HEK293 (cell line): ENCODE measurements at regions not wholly inside any gene's neighbourhood (a gene's known extent, or its start where the extent isn't known, plus 50 kb on each side); places are given as distances from the start of the nearest gene placed in this dataset.
A peak's percentile ranks its signal among the peaks of the same experiment; 100 is the strongest.

Source experiments
- CTCF ChIA-PET: fragments of 350-600 bp; formaldehyde crosslinking; extraction: SDS; loops from one replicate; lab custom pipeline; 2021; ENCODE audit warnings: antibody characterized with exemption; lab: Yijun Ruan, JAX
- POLR2A ChIA-PET: fragments of 300-600 bp; formaldehyde crosslinking; extraction: SDS; loops from one replicate; lab custom pipeline; 2020; ENCODE audit warnings: antibody characterized with exemption, inconsistent platforms; lab: Yijun Ruan, JAX
- H3K27ac ChIP-seq: fragments of 200-500 bp; sonication (Bioruptor generic); 2 replicates; pipeline ENCODE4 v1.5.1; 2014; ENCODE audit warnings: low read depth, low read length, control low read depth, inconsistent platforms; ENCODE audit errors: extremely low read depth
- H3K36me3 ChIP-seq, 2 experiments: fragments of 200-500 bp in 1 of 2; sonication (Bioruptor generic) in 1 of 2; 1 replicate in 1 of 2; 2 replicates in 1 of 2; pipeline ENCODE4 v1.5.1; 2014 to 2017; ENCODE audit warnings: inconsistent platforms in 2 of 2, low read length in 2 of 2; ENCODE audit not compliant: control insufficient read depth in 2 of 2, insufficient read depth in 1 of 2
- H3K4me1 ChIP-seq: fragments of 200-500 bp; sonication (Bioruptor generic); 2 replicates; pipeline ENCODE4 v1.5.1; 2014; ENCODE audit warnings: mild to moderate bottlenecking, low read length, inconsistent platforms; ENCODE audit not compliant: control insufficient read depth, insufficient read depth
- H3K4me3 ChIP-seq: 2 replicates; pipeline ENCODE4 v1.5.1; 2011; ENCODE audit warnings: low read depth, mild to moderate bottlenecking, control low read depth, low read length, moderate library complexity
- H3K9me3 ChIP-seq: fragments of 200-500 bp; sonication (Bioruptor generic); 2 replicates; pipeline ENCODE4 v1.5.1; 2014; ENCODE audit warnings: low read depth, low read length, inconsistent platforms; ENCODE audit not compliant: control insufficient read depth, insufficient read depth
- BCL11A ChIP-seq: fragments of 450-650 bp; formaldehyde crosslinking; IDR thresholded peaks from 2 replicates; pipeline ENCODE4 v1.5.1; 2016; ENCODE audit warnings: low read depth, missing biosample characterization, missing genetic modification characterization
- HIC1 ChIP-seq: fragments of 450-650 bp; formaldehyde crosslinking; IDR thresholded peaks from 2 replicates; pipeline ENCODE4 v1.5.1; 2016; ENCODE audit warnings: missing biosample characterization, missing genetic modification characterization
- INSM2 ChIP-seq: fragments of 450-650 bp; formaldehyde crosslinking; IDR thresholded peaks from 2 replicates; pipeline ENCODE4 v1.5.1; 2016; ENCODE audit warnings: missing biosample characterization, missing genetic modification characterization
- SETDB1 ChIP-seq: IDR thresholded peaks from one replicate; pipeline ENCODE4 v1.6.1; 2017; ENCODE audit warnings: mild to moderate bottlenecking, low read length, moderate library complexity, mixed read lengths; ENCODE audit not compliant: insufficient read length
- SP7 ChIP-seq: fragments of 450-650 bp; formaldehyde crosslinking; IDR thresholded peaks from 2 replicates; pipeline ENCODE4 v1.5.1; 2016; ENCODE audit warnings: missing biosample characterization, missing genetic modification characterization
- TRIM28 ChIP-seq: IDR thresholded peaks from 2 replicates; pipeline ENCODE4 v1.6.1; 2011; ENCODE audit warnings: low read length, control low read depth, borderline replicate concordance
- YY1 ChIP-seq: fragments of 450-650 bp; formaldehyde crosslinking; IDR thresholded peaks from 2 replicates; pipeline ENCODE4 v1.5.1; 2018; ENCODE audit warnings: missing biosample characterization, missing genetic modification characterization
- ZBTB10 ChIP-seq: fragments of 450-650 bp; formaldehyde crosslinking; IDR thresholded peaks from 2 replicates; pipeline ENCODE4 v1.5.1; 2016; ENCODE audit warnings: missing biosample characterization, missing genetic modification characterization
- ZNF112 ChIP-seq: fragments of 450-650 bp; formaldehyde crosslinking; IDR thresholded peaks from 2 replicates; pipeline ENCODE4 v1.5.0; 2017; ENCODE audit warnings: missing biosample characterization, missing genetic modification characterization
- ZNF266 ChIP-seq: fragments of 450-650 bp; formaldehyde crosslinking; IDR thresholded peaks from 2 replicates; pipeline ENCODE4 v1.5.1; 2016; ENCODE audit warnings: missing biosample characterization, missing genetic modification characterization, low read depth
- ZNF354C ChIP-seq: fragments of 450-650 bp; formaldehyde crosslinking; IDR thresholded peaks from 2 replicates; pipeline ENCODE4 v1.5.1; 2016; ENCODE audit warnings: missing biosample characterization, missing genetic modification characterization, low read depth, borderline replicate concordance
- ZNF394 ChIP-seq: fragments of 450-650 bp; formaldehyde crosslinking; IDR thresholded peaks from 2 replicates; pipeline ENCODE4 v1.5.1; 2016; ENCODE audit warnings: missing biosample characterization, missing genetic modification characterization, mild to moderate bottlenecking, moderate library complexity, borderline replicate concordance
- ZNF398 ChIP-seq: fragments of 450-650 bp; formaldehyde crosslinking; IDR thresholded peaks from 2 replicates; pipeline ENCODE4 v1.5.1; 2017; ENCODE audit warnings: missing biosample characterization, missing genetic modification characterization
- ZNF416 ChIP-seq: fragments of 450-650 bp; formaldehyde crosslinking; IDR thresholded peaks from 2 replicates; pipeline ENCODE4 v1.5.1; 2016; ENCODE audit warnings: missing biosample characterization, missing genetic modification characterization
- ZNF48 ChIP-seq: fragments of 450-650 bp; formaldehyde crosslinking; IDR thresholded peaks from 2 replicates; pipeline ENCODE4 v1.5.1; 2016; ENCODE audit warnings: missing biosample characterization, missing genetic modification characterization
- ZNF610 ChIP-seq: fragments of 450-650 bp; formaldehyde crosslinking; IDR thresholded peaks from 2 replicates; pipeline ENCODE4 v1.5.1; 2016; ENCODE audit warnings: missing biosample characterization, missing genetic modification characterization, borderline replicate concordance
- ZNF664 ChIP-seq: fragments of 450-650 bp; formaldehyde crosslinking; IDR thresholded peaks from 2 replicates; pipeline ENCODE4 v1.5.1; 2016; ENCODE audit warnings: missing biosample characterization, missing genetic modification characterization
- ZNF843 ChIP-seq: fragments of 450-650 bp; formaldehyde crosslinking; IDR thresholded peaks from 2 replicates; pipeline ENCODE4 v1.5.1; 2016; ENCODE audit warnings: missing biosample characterization, missing genetic modification characterization

GRCh38 chr9:115378758-115379157 lies 260.8 kb upstream of the TNC start:
- no peak for TF ChIP-seq ZNF354C
- no peak for TF ChIP-seq SP7
- TF ChIP-seq ZNF112 (tag by site-specific recombination), result no peak
- no peak for TF ChIP-seq ZNF416
- TF ChIP-seq ZNF398 (tag by site-specific recombination), result no peak
- no peak for TF ChIP-seq ZNF843 (tag by site-specific recombination)
- TF ChIP-seq ZNF48 (tag by site-specific recombination), result no peak
- no peak for TF ChIP-seq ZBTB10 (tag by site-specific recombination)
- TF ChIP-seq ZNF610 (tag by site-specific recombination), result no peak
- TF ChIP-seq YY1 (tag by site-specific recombination), result no peak
- no peak for TF ChIP-seq ZNF394 (tag by site-specific recombination)
- TF ChIP-seq BCL11A (tag by site-specific recombination), result no peak
- no peak for TF ChIP-seq ZNF664 (tag by site-specific recombination)
- Histone ChIP-seq H3K4me3 (no peak overlapping the region), H3K9me3 (no peaks in the 10 kb centered on the region), H3K36me3 (no peaks in the 10 kb centered on the region), H3K4me1 (no peaks in the 10 kb centered on the region), H3K27ac (no peak overlapping the region)
- CTCF ChIA-PET, result no interaction called here
- POLR2A ChIA-PET, result no interaction called here

GRCh38 chr9:115379719-115380118 lies 261.8 kb upstream of the TNC start:
- ChIA-PET CTCF (no interaction called here), POLR2A (no interaction called here)
- H3K36me3 ChIP-seq, result no peaks in the 10 kb centered on the region
- H3K9me3 ChIP-seq, result no peaks in the 10 kb centered on the region
- H3K27ac ChIP-seq, result no peak overlapping the region
- TF ChIP-seq HIC1 (tag by site-specific recombination), result no peak
- no peaks in the 10 kb centered on the region for H3K4me1 ChIP-seq
- H3K4me3 ChIP-seq, result no peak overlapping the region

GRCh38 chr9:115382865-115383264 lies 264.9 kb upstream of the TNC start:
- Histone ChIP-seq H3K36me3 (no peaks in the 10 kb centered on the region), H3K4me3 (no peak overlapping the region), H3K9me3 (no peaks in the 10 kb centered on the region), H3K27ac (no peak overlapping the region), H3K4me1 (no peaks in the 10 kb centered on the region)
- ChIA-PET POLR2A (no interaction called here), CTCF (no interaction called here)
- TF ChIP-seq TRIM28 (peak; percentile 47; the same call in 1 of the 2 replicates), INSM2 (tag by site-specific recombination) (no peak), ZNF266 (tag by site-specific recombination) (no peak), SETDB1 (peak; percentile 23)
